HPDE6-E6E7 (cell line): ENCODE measurements at regions not wholly inside any gene's neighbourhood (a gene's known extent, or its start where the extent isn't known, plus 50 kb on each side); places are given as distances from the start of the nearest gene placed in this dataset.
"Not testable (repeated sequence)": the region's sequence is repeated elsewhere in the genome, so short reads cannot be mapped to it uniquely, and the experiment has no call there.

Experiments
- DNase-seq: peaks from one replicate; pipeline ENCODE4 v3.0.0; 2011; ENCODE audit warnings: missing footprints; ENCODE audit errors: extremely low spot score

GRCh38 chr5:162209005-162209605 is 141.5 kb downstream of the GABRG2 start:
- DNase-seq, result no peak

GRCh38 chr5:162214551-162214950 is 147.0 kb downstream of the GABRG2 start:
- no peak for DNase-seq

DNA sequence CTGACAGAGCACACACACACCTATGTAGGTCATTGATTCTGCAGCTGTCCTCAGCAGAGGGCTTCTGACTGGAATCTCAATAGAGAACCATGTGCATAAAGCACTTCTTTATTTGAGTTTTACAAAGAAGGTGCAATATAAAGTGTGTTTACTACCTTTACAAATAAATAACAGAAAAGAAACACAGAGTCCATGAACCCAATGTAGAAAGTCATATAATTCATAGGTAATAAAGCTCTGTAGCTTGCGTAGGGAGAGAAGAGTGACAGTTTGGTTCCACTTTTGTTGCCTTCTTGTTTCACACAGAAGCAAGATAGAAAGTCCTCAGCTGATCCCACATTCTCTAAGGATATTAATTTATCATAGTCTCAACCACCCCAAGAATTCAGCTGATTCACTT is 149.5 kb downstream of the GABRG2 start:
- DNase-seq, result no peak

DNA sequence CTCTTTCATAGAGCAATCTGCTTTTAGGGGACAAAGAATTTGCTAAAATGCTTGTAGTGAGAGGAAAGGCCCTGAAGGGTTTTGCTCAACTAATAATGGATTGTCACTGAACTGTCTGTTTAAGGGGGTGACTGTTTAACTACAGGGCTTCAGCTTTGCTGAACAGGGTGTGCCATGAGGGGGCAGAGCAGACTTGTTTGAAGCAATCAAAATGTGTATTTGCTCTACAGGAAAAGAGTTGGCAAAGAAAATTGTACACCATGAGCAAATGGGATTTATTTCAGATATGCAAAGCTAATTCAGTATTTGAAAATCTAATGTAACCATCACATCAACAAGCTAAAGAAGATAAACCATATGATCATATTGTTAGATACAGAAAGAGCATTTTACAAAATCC is 154.3 kb downstream of the GABRG2 start:
- no peak for DNase-seq

DNA sequence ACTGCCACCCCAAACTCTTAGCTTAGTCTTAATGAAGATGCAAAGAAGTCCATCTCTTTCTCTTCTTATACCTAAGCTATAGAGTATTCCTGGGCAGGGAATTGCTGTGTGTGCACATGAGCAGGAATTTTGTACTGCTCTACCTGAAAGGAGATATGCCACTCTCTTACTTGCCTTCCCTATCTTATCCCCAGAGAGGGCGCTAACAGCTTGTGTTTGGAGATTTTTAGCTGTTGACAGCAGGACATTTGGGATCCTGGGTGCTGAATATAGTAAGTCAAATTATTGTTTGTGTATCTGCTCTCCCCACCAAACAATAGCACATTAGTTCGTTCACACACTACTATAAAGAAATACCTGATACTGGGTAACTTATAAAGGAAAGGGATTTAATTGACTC is 159.5 kb downstream of the GABRG2 start:
- DNase-seq, result no peak

DNA sequence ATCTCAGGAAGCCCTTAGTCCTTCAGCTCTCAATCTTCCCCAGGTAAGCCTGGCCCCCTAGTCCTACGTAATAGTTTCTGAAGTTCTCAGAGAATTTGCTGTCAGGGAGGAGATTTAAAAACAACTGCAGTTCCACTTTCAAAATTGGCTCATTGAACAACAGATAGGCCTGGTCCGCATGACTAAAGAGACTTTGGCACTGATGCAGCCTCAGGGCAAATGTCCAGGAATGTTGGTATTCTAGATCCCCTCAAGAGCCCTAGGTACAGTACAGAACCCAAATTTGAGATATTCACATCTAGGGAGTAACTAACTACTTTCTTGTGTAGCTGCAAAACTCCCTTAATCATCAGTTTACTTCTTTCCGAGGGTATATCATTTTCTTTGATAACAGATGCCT is 162.8 kb downstream of the GABRG2 start:
- DNase-seq, result no peak

DNA sequence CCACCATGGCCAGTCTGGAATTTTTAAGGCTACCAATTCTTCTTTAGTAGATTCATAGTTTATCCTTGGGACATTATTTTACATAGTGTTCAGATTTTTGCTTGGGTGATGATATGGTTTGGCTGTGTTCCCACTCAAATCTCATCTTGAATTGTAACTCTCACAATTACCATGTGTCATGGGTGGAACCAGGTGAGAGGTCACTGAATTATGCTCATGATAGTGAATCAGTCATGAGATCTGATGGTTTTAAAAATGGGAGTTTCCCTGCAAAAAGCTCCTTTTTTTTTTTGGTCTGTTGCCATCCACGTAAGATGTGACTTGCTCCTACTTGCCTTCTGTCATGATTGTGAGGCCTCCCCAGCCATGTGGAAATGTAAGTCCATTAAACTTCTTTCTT is 163.9 kb downstream of the GABRG2 start:
- no peak for DNase-seq

DNA sequence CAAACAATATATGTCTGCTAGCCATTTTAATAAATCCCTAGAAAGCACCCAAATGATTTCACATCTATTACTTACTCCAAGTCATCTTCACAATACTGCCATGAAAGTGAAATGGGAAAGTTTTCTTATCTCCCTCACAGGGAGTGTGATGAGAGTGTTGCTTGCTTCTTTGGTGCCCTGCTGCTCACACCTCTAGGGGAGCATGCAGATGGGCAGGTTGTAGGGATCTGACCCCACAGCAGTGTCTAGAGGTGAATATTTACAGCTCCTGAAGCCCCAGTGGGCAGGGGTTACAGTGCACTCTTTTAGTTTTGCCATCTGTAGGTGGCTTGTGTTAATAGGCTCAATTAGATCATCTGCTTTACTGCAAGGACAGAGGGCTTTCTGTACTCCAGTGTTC is 173.2 kb downstream of the GABRG2 start:
- DNase-seq, result no peak

DNA sequence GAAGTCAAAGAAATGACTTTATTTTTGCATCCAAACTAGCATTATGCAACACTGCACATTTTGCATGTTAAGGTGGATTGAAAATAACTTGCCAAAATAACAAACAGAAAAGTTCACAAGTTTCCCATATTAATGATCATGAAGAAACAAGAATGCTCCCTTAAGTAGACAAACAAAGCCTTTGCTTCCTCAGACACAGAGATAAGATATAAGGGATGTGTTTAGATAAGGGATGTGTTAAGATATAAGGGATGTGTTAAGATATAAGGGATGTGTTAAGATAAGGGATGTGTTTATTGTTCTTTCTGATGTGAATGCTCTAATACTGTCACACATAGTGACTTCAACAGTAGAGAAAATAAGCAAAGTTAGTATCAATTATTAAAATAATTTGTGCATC is 174.8 kb downstream of the GABRG2 start:
- DNase-seq, result no peak

DNA sequence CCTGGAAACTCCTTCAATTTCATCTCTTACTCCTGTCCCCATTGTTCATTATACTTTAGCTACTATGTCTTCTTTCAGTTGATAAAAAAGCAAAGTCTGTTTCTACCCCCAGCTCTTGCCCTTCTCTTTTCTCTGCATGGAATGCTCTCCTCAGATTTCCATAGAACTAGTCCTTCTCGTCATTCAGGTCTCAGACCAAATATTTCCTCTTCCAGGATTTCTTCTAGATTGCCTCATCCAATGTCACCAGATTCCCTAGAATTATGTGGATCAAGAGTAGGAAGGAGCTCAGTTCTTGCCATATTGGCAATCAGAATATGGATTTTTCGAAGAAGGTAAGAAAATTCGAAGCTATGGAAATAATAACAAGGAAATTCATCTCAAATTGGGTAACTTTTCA is 176.1 kb downstream of the GABRG2 start:
- no peak for DNase-seq

DNA sequence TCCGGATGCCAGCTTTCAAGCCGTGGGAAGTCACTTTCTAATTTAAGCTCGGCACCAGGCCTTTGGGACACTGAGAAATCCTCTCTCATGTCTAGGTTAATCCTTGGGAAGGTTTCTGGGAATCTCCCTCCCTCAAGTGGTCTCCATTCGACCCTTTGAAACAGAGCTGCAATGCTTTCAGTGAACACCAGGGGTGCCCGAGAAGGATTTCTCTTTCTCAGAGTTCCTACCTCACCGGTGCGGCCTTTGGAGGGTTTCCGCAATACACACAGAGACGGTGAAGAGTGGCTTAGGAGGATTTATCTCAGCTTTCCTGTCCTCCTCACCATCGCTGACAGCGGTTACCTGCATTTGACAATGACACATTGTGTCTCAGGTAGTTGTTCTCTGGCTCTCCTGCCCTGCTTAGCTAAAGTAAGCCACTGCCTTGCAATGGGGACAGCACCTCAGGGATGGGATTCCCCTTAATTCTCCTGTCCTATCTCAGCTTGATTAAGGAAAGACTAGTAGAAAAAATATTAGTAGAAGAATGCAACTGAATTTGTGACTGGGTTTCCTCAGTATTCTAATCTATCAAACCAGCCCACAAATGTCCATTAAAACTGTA is 180.6 kb downstream of the GABRG2 start:
- DNase-seq, result no peak

DNA sequence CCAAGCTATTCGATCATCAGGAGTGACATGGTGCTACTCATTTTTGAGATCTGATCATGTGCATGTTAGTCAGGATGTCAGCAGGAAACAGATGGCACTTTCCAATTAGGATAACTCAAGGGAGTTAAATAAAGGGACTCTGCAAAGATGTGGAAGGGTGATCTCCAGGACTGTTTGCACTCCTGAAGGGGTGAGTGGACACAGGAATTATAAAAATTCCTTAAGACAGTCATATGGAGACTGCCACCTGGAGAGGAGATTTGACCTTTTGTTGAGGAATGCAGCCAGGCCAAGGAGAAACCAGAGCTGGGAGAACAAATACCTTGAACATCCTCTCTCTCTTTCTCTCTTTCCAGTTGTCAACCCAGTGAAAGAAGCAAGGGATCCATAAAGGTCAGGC is 189.1 kb downstream of the GABRG2 start:
- DNase-seq, result no peak

DNA sequence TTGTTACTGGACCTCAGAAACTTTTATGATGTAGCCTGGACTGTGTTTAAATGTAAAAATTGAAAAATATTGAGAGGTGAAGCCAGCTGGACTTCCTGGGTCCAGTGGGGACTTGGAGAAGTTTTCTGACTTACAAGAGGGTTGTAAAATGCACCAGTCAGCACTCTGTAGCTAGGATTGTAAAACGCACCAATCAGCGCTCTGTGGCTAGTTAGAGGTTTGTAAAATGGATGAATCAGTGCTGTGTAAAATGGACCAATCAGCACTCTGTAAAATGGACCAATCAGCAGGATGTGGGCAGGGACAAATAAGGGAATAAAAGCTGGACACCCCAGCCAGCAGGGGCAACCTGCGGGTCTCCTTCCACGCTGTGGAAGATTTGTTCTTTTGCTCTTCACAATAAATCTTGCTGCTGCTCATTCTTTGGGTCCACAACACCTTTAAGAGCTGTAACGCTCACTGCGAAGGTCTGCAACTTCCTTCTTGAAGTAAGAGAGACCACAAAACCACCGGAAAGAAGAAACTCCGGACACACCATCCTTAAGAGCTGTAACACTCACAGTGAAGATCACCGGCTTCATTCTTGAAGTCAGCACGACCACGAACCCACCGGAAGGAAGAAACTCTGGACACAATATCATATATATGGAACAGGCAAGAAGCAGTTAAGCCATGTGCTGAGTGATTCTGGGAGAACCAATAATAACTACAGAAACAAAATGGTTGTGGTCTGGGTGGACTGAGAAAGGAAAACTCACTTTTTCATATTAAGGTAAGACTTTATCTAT is 201.3 kb downstream of the GABRG2 start:
- no peak for DNase-seq

DNA sequence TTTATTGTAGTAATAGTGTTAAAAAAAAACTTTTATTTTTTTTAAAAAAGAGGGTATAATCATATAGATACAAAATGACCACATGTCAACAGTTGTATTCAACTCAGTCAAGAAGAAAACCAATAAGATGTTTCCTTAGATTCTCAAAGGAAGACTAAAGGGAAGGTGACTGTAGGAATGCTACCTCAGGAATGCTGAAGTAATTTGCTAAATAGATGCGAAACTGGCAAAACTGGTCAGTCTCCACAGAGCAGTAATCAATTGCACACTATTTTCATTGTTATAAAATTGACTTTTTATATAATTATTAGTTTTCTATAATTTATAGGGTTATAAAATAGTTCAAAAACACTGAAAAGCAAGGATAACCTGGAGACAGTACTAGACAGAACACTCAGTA is 204.8 kb downstream of the GABRG2 start:
- DNase-seq, result no peak

DNA sequence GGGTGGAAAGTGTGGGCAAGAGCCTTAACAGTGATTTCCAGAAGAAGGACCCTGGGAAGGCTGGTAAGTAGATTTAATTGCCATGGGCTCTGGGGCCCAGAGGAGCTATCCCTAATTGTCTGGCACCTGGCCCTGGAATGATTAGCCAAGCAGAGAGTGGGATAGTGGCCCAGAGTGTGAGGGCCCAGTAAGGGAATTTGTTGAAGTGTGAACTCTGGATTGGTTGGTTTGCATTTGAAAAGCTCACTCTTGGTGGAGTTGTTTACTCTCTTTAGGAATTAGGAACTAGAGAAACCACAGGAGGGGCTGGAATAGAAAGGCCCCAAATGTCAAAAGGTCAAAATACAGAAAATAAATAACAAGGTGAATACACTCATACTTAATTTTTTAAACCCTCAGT is 207.1 kb downstream of the GABRG2 start:
- no peak for DNase-seq

DNA sequence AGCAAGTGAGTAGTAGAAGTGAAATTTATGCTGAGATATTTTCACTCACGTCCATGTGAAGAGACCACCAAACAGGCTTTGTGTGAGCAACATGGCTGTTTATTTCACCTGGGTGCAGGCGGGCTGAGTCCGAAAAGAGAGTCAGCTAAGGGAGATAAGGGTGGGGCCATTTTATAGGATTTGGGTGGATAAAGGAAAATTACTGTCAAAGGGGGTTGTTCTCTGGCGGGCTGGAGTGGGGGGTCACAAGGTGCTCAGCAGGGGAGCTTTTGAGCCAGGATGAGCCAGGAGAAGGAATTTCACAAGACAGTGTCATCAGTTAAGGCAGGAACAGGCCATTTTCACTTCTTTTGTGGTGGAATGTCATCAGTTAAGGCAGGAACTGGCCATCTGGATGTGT is 207.8 kb downstream of the GABRG2 start:
- DNase-seq, result not testable (repeated sequence)

DNA sequence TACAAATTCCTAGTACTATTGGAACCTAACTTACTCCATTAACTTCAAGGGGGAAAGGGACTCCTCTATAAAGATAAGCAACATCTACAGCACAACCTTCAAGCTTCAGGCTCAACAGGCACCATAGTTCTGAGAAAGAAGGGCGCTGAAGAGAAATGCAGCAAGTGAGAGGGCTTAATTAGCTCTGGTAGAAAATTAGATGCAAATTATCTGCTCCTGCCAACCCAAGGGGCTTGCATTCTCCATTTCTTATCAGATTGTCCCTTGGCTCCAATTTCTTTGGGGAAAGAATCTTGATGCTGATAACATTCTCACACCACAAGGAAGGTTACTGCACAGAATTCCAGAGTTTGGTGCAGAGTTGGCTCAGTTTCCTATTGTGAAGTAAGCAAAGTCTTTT is 214.6 kb downstream of the GABRG2 start:
- DNase-seq, result no peak

DNA sequence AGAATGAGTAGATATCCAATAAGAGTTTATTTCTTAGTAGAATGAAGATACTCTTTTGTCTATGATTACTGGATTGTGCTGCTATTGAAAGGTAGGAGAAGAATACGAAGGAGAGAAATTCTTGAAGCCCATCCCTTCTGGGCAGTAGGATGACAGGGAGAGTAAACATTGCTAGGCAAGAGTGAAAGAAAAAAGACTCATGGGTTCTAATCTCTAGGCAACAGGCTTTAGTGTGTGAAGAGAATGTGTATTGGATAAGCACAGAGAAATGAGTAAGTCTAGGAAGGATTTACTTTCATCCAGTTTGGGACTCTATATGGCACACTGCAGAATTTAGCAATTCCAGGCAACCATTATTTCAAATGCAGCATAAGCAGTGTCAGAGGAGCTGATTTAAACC is 216.0 kb downstream of the GABRG2 start:
- no peak for DNase-seq

- no peak for DNase-seq
These were observed 221.2 kb downstream of the GABRG2 start for GRCh38 chr5:162288647-162289296.

DNA sequence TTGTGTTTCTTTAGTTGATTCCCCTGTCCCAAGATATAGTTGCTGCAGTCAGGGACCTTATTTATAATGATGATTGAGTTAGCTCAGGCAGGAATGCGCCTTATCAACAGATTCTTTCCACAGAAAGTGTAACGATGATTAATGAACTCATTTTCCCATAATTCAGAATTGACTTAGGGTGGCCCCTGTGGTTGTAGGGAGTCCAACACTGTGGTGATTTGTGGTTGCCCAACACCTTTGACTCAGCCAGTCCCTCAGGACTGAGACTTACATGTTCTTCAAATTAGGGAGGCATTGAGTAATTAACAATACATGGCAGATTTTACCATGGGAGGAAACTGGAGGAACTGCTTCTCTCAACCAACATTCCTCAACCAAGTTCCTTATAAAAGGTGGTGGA is 221.9 kb downstream of the GABRG2 start:
- DNase-seq, result no peak

GRCh38 chr5:162299793-162300192 is 232.2 kb downstream of the GABRG2 start:
- DNase-seq, result no peak

- no peak for DNase-seq
These were observed 233.8 kb downstream of the GABRG2 start for GRCh38 chr5:162301356-162301755.

- no peak for DNase-seq
These were observed 255.9 kb downstream of the GABRG2 start for GRCh38 chr5:162323466-162323865.
